Spinal cord (tissue), 9 donors: ENCODE measurements at regions not wholly inside any gene's neighbourhood (a gene's known extent, or its start where the extent isn't known, plus 50 kb on each side); places are given as distances from the start of the nearest gene placed in this dataset.
"Not testable (repeated sequence)": the region's sequence is repeated elsewhere in the genome, so short reads cannot be mapped to it uniquely, and the experiment has no call there.

Experiments used
- DNase-seq, 6 donors: peaks; one replicate each; pipeline versions ENCODE4 v3.0.0 to v3.0.0-alpha.2; 2013 to 2015; ENCODE audit warnings: low spot score in 6 of 6, low read depth in 4 of 6
- H3K27ac ChIP-seq: one replicate; pipeline ENCODE4 v1.5.1; 2013; ENCODE audit warnings: low read depth, low read length, control low read depth
- H3K27me3 ChIP-seq: one replicate; pipeline ENCODE4 v1.6.1; 2013; ENCODE audit warnings: low read length; ENCODE audit not compliant: control insufficient read depth, insufficient read depth
- H3K36me3 ChIP-seq: one replicate; pipeline ENCODE4 v1.6.1; 2013; ENCODE audit warnings: low read length; ENCODE audit not compliant: control insufficient read depth, insufficient read depth
- H3K4me1 ChIP-seq: one replicate; pipeline ENCODE4 v1.6.1; 2013; ENCODE audit warnings: low read length; ENCODE audit not compliant: control insufficient read depth, insufficient read depth
- H3K4me3 ChIP-seq: one replicate; pipeline ENCODE4 v1.5.1; 2013; ENCODE audit warnings: low read depth, low read length, control low read depth
- H3K9me3 ChIP-seq: one replicate; pipeline ENCODE4 v1.6.1; 2013; ENCODE audit warnings: low read length; ENCODE audit not compliant: control insufficient read depth, insufficient read depth
- WGBS: methylation state at CpG from one replicate; pipeline ENCODE4 v1.1.5; 2013; ENCODE audit warnings: missing lambda C conversion rate; ENCODE audit not compliant: insufficient coverage; 5-methylcytosine and 5-hydroxymethylcytosine counted together
- donor health status: healthy.

DNA sequence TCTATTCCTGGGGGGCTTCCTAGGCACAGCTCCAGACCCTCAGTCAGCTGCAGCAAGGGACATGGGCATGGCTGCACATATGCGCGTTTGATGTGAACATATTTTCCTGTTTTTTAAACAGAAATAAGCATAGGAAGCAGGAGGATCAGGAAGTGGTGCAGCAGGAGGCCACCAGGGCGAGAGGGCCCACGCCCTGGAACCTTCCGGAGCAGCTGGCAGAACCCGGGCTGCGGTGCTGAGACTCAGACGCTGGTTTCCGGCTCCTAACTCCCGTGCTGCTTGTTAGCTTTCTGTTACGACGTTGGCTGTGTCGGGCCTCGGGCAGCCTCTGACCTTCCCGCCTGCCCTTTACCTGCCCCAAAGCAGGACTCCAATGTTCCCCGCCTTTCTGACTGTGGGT lies 5399.5 kb upstream of the TPTE start:
- H3K27ac ChIP-seq, H3K36me3 ChIP-seq, H3K4me1 ChIP-seq, H3K4me3 ChIP-seq, H3K9me3 ChIP-seq, DNase-seq, H3K27me3 ChIP-seq: not testable (repeated sequence)
- WGBS = no CpG with 5 or more reads among the region's 16 CpGs

DNA sequence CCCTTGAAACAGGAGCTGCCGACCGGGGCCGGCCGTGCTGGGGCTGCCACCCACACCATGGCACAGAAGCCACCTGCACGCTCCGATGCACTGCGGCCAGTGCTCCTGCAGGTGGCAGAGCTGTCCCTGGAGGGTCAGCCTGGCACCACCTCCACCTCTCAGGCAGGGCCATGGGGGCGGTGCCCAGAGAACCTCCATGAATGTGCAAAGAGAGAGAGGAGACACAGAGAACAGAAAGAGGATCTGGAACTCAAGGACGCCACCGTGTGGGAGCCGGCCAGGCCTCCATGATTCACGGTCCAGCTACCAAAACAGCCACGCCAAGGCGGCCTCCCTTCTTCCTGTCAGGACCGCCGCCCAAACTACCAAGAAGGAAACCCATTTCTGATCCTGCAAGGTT lies 5397.7 kb upstream of the TPTE start:
- no CpG with 5 or more reads among the region's 16 CpGs for WGBS
- not testable (repeated sequence) for DNase-seq, H3K4me3 ChIP-seq, H3K27ac ChIP-seq, H3K36me3 ChIP-seq, H3K9me3 ChIP-seq, H3K27me3 ChIP-seq, H3K4me1 ChIP-seq

- not testable (repeated sequence) for H3K27ac ChIP-seq, H3K36me3 ChIP-seq, H3K4me1 ChIP-seq, H3K9me3 ChIP-seq, H3K27me3 ChIP-seq
- H3K4me3 ChIP-seq = peak overlapping the region; percentile 21
- WGBS = 0% methylated on average over 11 of the region's 42 CpGs
- DNase-seq = peak; percentile 52 to 97 (median 78)
Observed at GRCh38 chr21:5128261-5128660, 5393.1 kb upstream of the TPTE start.

DNA sequence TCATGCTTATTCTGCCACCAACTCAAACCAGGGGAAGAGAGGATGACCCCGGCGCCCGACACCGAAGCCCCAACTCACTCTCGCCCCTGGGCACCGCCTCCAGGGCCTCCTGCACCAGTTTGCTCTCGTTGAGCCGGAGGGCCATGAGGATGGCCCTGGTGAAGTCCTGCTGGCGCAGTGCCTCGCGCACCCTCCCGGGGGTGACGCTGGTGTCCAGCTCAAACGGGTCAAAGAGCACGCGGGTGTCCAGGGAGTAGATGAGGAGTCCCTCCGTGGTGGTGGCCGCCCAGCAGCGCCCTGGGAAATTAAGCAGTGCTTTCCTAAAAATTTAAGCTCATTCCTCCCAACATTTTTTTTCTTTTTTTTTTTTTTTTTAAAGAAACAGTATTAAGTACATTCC lies 5387.6 kb upstream of the TPTE start:
- not testable (repeated sequence) for H3K27ac ChIP-seq, H3K9me3 ChIP-seq, DNase-seq, H3K27me3 ChIP-seq, H3K4me3 ChIP-seq, H3K4me1 ChIP-seq, H3K36me3 ChIP-seq
- no CpG with 5 or more reads among the region's 19 CpGs for WGBS

DNA sequence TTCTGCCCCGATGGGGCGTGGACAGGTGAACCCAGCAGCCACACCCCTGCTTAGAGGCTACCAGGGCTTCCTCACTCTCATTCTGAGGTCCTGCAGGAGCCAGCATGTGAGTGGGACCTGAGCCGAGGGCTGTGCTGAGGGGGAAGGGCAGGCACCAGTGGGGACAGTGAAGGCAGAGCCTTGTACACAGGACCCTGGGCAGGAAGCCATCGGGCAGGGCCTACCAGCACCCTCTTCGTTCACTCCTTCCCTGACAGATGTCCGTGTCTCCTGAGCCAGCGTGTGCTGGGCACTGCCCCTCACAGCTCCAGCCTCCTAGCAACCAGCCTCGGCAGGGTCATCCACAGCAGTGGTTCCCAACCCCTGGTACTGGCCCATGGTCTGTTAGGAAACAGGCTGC lies 5385.0 kb upstream of the TPTE start:
- not testable (repeated sequence) for DNase-seq, H3K4me3 ChIP-seq, H3K9me3 ChIP-seq, H3K36me3 ChIP-seq, H3K4me1 ChIP-seq, H3K27me3 ChIP-seq, H3K27ac ChIP-seq
- no CpG with 5 or more reads among the region's 8 CpGs for WGBS

DNA sequence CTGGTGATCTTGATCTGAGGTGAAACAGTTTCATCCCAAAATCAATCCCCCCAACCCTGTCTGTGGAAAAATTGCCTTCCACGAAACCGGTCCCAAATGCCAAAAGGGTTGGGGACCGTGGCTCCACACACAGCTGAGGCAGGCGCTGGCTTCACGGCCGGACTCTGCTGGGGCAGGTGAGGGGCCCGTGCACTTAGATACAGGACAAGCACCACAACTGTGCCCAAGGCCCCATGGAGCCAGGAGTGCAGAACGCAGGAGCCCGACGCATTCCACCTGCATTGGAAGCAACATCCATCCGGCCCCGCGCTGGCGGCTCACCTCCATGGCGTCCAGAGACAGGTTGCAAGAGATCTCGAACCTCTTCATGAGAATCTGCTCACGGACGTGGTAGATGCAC lies 5384.4 kb upstream of the TPTE start:
- not testable (repeated sequence) for H3K9me3 ChIP-seq

DNA sequence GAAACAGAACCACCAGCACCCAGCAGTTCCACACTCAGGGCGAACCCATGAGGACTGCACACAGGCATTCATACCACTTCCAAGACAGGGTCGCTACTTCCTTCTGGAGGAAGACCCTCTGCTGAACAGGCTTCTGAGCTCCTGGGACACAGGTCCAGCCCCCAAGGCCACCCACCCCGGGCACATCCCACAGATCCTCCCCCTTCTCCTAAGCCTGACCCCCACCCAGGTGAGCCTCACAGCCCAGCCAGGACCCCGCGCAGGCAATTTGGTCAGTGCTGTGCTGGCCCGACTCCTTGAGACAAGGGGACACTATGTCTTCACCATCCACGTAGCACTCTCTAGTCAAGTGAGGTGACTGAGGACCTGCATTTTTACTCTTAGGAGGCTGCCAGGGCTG lies 5382.7 kb upstream of the TPTE start:
- H3K4me3 ChIP-seq, H3K27me3 ChIP-seq, DNase-seq, H3K4me1 ChIP-seq, H3K9me3 ChIP-seq, H3K27ac ChIP-seq: not testable (repeated sequence)
- peaks cover 14% of the 10 kb centered on the region for H3K36me3 ChIP-seq
- WGBS = 97% methylated on average over 2 of the region's 7 CpGs

More for the DNA sequence above, 5384.4 kb upstream of the TPTE start:
- H3K4me1 ChIP-seq, H3K4me3 ChIP-seq, H3K27ac ChIP-seq, H3K27me3 ChIP-seq, DNase-seq, H3K36me3 ChIP-seq: not testable (repeated sequence)
- WGBS = no CpG with 5 or more reads among the region's 18 CpGs

DNA sequence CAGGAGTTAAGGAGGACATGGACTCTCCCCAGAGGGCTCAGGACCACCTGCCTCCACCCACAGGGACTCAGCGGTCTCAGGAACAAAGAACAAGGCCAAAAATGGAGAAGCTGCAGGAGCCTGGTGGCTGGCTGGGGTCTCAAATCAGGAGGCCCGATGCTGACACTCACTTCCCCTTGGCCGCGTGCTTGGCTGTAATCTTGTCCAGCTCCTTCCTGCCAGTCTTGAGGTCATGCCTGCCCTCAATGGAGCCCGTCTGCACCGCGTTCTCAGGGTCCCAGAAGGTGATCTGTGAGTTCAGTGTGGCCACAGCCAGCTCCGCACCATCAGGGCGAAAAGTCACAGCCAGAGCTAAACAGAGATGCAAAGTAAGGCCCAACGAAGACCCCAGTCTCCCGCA lies 5381.9 kb upstream of the TPTE start:
- H3K27me3 ChIP-seq, H3K9me3 ChIP-seq, DNase-seq, H3K27ac ChIP-seq, H3K4me1 ChIP-seq, H3K4me3 ChIP-seq: not testable (repeated sequence)
- no CpG with 5 or more reads among the region's 11 CpGs for WGBS
- peaks cover 14% of the 10 kb centered on the region for H3K36me3 ChIP-seq

DNA sequence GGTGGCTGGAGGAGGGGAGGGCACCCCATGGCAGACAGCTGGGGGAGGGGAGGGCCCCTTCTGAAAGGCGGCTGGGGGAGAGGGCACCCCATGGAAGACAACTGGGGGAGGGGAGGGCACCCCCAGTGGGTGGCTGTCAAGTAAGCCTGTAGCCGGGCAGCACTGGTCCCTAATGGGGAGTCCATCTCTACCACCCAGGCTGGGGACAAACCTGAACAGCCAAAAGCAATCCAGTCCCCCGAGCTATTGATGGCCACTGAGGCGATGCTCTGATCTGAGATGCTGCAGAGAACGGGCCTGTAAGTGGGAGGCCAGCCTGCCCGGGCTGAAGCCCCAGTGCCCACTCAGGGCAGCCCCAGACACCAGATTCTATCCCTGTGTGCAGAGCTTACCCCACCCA lies 5378.4 kb upstream of the TPTE start:
- H3K36me3 ChIP-seq = peaks cover 15% of the 10 kb centered on the region
- not testable (repeated sequence) for H3K4me3 ChIP-seq, DNase-seq, H3K27me3 ChIP-seq, H3K27ac ChIP-seq, H3K9me3 ChIP-seq, H3K4me1 ChIP-seq
- no CpG with 5 or more reads among the region's 6 CpGs for WGBS

GRCh38 chr21:5144731-5145130 lies 5376.7 kb upstream of the TPTE start:
- WGBS = no CpG with 5 or more reads among the region's 15 CpGs
- not testable (repeated sequence) for H3K4me1 ChIP-seq, DNase-seq, H3K27me3 ChIP-seq, H3K4me3 ChIP-seq, H3K9me3 ChIP-seq, H3K27ac ChIP-seq
- peaks cover 12% of the 10 kb centered on the region for H3K36me3 ChIP-seq

- H3K27me3 ChIP-seq, H3K4me3 ChIP-seq, DNase-seq, H3K36me3 ChIP-seq, H3K4me1 ChIP-seq, H3K27ac ChIP-seq, H3K9me3 ChIP-seq: not testable (repeated sequence)
- WGBS = no CpG with 5 or more reads among the region's 18 CpGs
Observed at GRCh38 chr21:5147685-5148084, 5373.7 kb upstream of the TPTE start.
